IMR-90 (cell line): ENCODE measurements at regions not wholly inside any gene's neighbourhood (a gene's known extent, or its start where the extent isn't known, plus 50 kb on each side); places are given as distances from the start of the nearest gene placed in this dataset.

Experiments
- ATAC-seq: fragments of 200-7000 bp; cut with Tn5 transposase; 2 replicates; pipeline ENCODE4 v1.9.1; 2020; ENCODE audit warnings: low read depth, mild to moderate bottlenecking, moderate library complexity
- BruUV-seq: library from RNA; stranded (reverse); fragments of 400-500 nt; replicated peaks from 2 replicates; lab custom pipeline; 2021; lab: Mats Ljungman, UMichigan
- CTCF ChIA-PET: fragments of 300-600 bp; formaldehyde crosslinking; extraction: SDS; loops from one replicate; lab custom pipeline; 2021; ENCODE audit warnings: antibody characterized with exemption; lab: Yijun Ruan, JAX
- POLR2A ChIA-PET: fragments of 300-600 bp; sonication (Branson Sonifier 250); formaldehyde crosslinking; loops from one replicate; lab custom pipeline; 2022; ENCODE audit warnings: antibody characterized with exemption; ENCODE audit not compliant: unreplicated experiment; lab: Charles Lee
- DNase-seq: peaks from one replicate; pipeline ENCODE4 v3.0.0; 2013
- H2AFZ ChIP-seq: replicated peaks from 2 replicates; pipeline ENCODE3; 2013; ENCODE audit warnings: low read length, mild to moderate bottlenecking; ENCODE audit not compliant: poor library complexity
- H2AK5ac ChIP-seq: 2 replicates; pipeline ENCODE4 v1.6.1; 2013; ENCODE audit warnings: low read depth, low read length, inconsistent platforms
- H2AK9ac ChIP-seq: replicated peaks from 2 replicates; pipeline ENCODE3; 2013; ENCODE audit warnings: mild to moderate bottlenecking, low read depth, low read length, moderate library complexity; ENCODE audit not compliant: poor library complexity
- H2BK120ac ChIP-seq: 2 replicates; pipeline ENCODE4 v1.6.1; 2013; ENCODE audit warnings: low read depth, low read length, inconsistent platforms
- H2BK15ac ChIP-seq: 3 replicates; pipeline ENCODE4 v1.6.1; 2013; ENCODE audit warnings: low read depth, low read length, inconsistent platforms
- H2BK20ac ChIP-seq: 2 replicates; pipeline ENCODE4 v1.6.1; 2013; ENCODE audit warnings: low read depth, mild to moderate bottlenecking, inconsistent platforms, low read length, moderate library complexity
- H2BK5ac ChIP-seq: 2 replicates; pipeline ENCODE4 v1.6.1; 2013; ENCODE audit warnings: mild to moderate bottlenecking, low read depth, low read length, inconsistent platforms; ENCODE audit not compliant: poor library complexity, severe bottlenecking
- H3K14ac ChIP-seq: replicated peaks from 2 replicates; pipeline ENCODE4 v1.6.1; 2013; ENCODE audit warnings: low read depth, low read length, inconsistent platforms
- H3K18ac ChIP-seq: 2 replicates; pipeline ENCODE4 v1.6.1; 2013; ENCODE audit warnings: low read depth, low read length, control low read depth
- H3K23ac ChIP-seq: 2 replicates; pipeline ENCODE4 v1.6.1; 2013; ENCODE audit warnings: low read depth, low read length, inconsistent platforms
- H3K27ac ChIP-seq: 2 replicates; pipeline ENCODE4 v1.5.1; 2013; ENCODE audit warnings: mild to moderate bottlenecking, control low read depth, low read length; ENCODE audit not compliant: insufficient read depth
- H3K27me3 ChIP-seq: 2 replicates; pipeline ENCODE4 v1.6.1; 2013; ENCODE audit warnings: low read length; ENCODE audit not compliant: control insufficient read depth, insufficient read depth
- H3K36me3 ChIP-seq: 2 replicates; pipeline ENCODE4 v1.6.1; 2013; ENCODE audit warnings: low read length, mixed read lengths; ENCODE audit not compliant: control insufficient read depth, insufficient read depth
- H3K4ac ChIP-seq: 2 replicates; pipeline ENCODE4 v1.6.1; 2013; ENCODE audit warnings: low read depth, low read length, inconsistent platforms
- H3K4me1 ChIP-seq: 2 replicates; pipeline ENCODE4 v1.6.1; 2013; ENCODE audit warnings: low read length, mixed read lengths; ENCODE audit not compliant: control insufficient read depth, insufficient read depth
- H3K4me2 ChIP-seq: 2 replicates; pipeline ENCODE4 v1.6.1; 2013; ENCODE audit warnings: low read depth, mild to moderate bottlenecking, control low read depth, low read length, moderate library complexity
- H3K4me3 ChIP-seq: 2 replicates; pipeline ENCODE4 v1.5.1; 2013; ENCODE audit warnings: low read depth, mild to moderate bottlenecking, control low read depth, low read length, moderate library complexity; ENCODE audit not compliant: insufficient read depth
- H3K56ac ChIP-seq: 2 replicates; pipeline ENCODE4 v1.6.1; 2013; ENCODE audit warnings: low read length, inconsistent platforms; ENCODE audit not compliant: insufficient read depth; ENCODE audit errors: extremely low read depth
- H3K79me1 ChIP-seq, 2 experiments: 2 replicates each; pipeline ENCODE4 v1.6.1; 2013; ENCODE audit warnings: low read length in 2 of 2, inconsistent platforms in 1 of 2, low read depth in 1 of 2
- H3K9ac ChIP-seq: 2 replicates; pipeline ENCODE4 v1.6.1; 2013; ENCODE audit warnings: low read depth, low read length, control low read depth
- H3K9me1 ChIP-seq: 2 replicates; pipeline ENCODE4 v1.6.1; 2013; ENCODE audit warnings: low read length, inconsistent platforms; ENCODE audit not compliant: insufficient read depth
- H3K9me3 ChIP-seq: 2 replicates; pipeline ENCODE4 v1.6.1; 2013; ENCODE audit warnings: low read length; ENCODE audit not compliant: control insufficient read depth, insufficient read depth
- H4K20me1 ChIP-seq: 2 replicates; pipeline ENCODE4 v1.6.1; 2013; ENCODE audit warnings: low read length, inconsistent platforms; ENCODE audit not compliant: insufficient read depth
- H4K5ac ChIP-seq: 2 replicates; pipeline ENCODE4 v1.6.1; 2013; ENCODE audit warnings: mild to moderate bottlenecking, low read depth, low read length, control low read depth
- H4K8ac ChIP-seq, 2 experiments: 2 replicates each; pipeline ENCODE4 v1.6.1; 2013; ENCODE audit warnings: low read depth in 2 of 2, low read length in 2 of 2, control low read depth in 1 of 2, inconsistent platforms in 1 of 2
- H4K91ac ChIP-seq: 2 replicates; pipeline ENCODE4 v1.6.1; 2013; ENCODE audit warnings: low read depth, low read length, inconsistent platforms; ENCODE audit not compliant: insufficient read depth
- BHLHE40 ChIP-seq: fragments of 150-350 bp; IDR thresholded peaks from 2 replicates; pipeline ENCODE4 v1.6.1; 2016; ENCODE audit warnings: mild to moderate bottlenecking, low read depth, low read length
- CEBPB ChIP-seq: IDR thresholded peaks from 2 replicates; pipeline ENCODE4 v1.6.1; 2012; ENCODE audit warnings: low read depth, low read length, improper control_type of control experiment
- CHD1 ChIP-seq: IDR thresholded peaks from 2 replicates; pipeline ENCODE4 v1.6.1; 2012; ENCODE audit warnings: low read depth, low read length, improper control_type of control experiment
- CTCF ChIP-seq: conservative IDR thresholded peaks from 2 replicates; pipeline ENCODE4 v1.5.1; 2012; ENCODE audit warnings: mild to moderate bottlenecking, low read depth, low read length, improper control_type of control experiment
- ELK1 ChIP-seq: fragments of 150-350 bp; IDR thresholded peaks from 2 replicates; pipeline ENCODE4 v1.6.1; 2016; ENCODE audit warnings: low read depth, mild to moderate bottlenecking, low read length, moderate library complexity, borderline replicate concordance
- FOS ChIP-seq: fragments of 150-350 bp; IDR thresholded peaks from 2 replicates; pipeline ENCODE4 v1.6.1; 2016; ENCODE audit warnings: low read depth, low read length
- MAFK ChIP-seq: IDR thresholded peaks from 2 replicates; pipeline ENCODE4 v1.6.1; 2012; ENCODE audit warnings: low read depth, low read length, improper control_type of control experiment
- MAZ ChIP-seq: IDR thresholded peaks from 2 replicates; pipeline ENCODE4 v1.6.1; 2012; ENCODE audit warnings: low read depth, mild to moderate bottlenecking, low read length, improper control_type of control experiment, moderate library complexity, borderline replicate concordance
- MXI1 ChIP-seq: IDR thresholded peaks from 2 replicates; pipeline ENCODE4 v1.6.1; 2012; ENCODE audit warnings: low read depth, mild to moderate bottlenecking, low read length, moderate library complexity, borderline replicate concordance
- NFE2L2 ChIP-seq: fragments of 150-350 bp; IDR thresholded peaks from 2 replicates; pipeline ENCODE4 v1.6.1; 2016; ENCODE audit warnings: low read depth, mild to moderate bottlenecking, low read length
- POLR2A ChIP-seq: IDR thresholded peaks from 2 replicates; pipeline ENCODE4 v1.6.1; 2012; ENCODE audit warnings: mild to moderate bottlenecking, low read depth, low read length
- RAD21 ChIP-seq: IDR thresholded peaks from 2 replicates; pipeline ENCODE4 v1.6.1; 2012; ENCODE audit warnings: low read length, improper control_type of control experiment
- RCOR1 ChIP-seq: IDR thresholded peaks from 2 replicates; pipeline ENCODE4 v1.6.1; 2012; ENCODE audit warnings: mild to moderate bottlenecking, low read length, improper control_type of control experiment; ENCODE audit not compliant: insufficient replicate concordance
- RFX5 ChIP-seq: IDR thresholded peaks from 2 replicates; pipeline ENCODE4 v1.8.0; 2012; ENCODE audit warnings: low read depth, mild to moderate bottlenecking, low read length, moderate library complexity
- SMC3 ChIP-seq: fragments of 150-350 bp; IDR thresholded peaks from 2 replicates; pipeline ENCODE4 v1.6.1; 2016; ENCODE audit warnings: low read depth, mild to moderate bottlenecking, antibody characterized with exemption, low read length, moderate library complexity
- WGBS, 2 experiments: methylation state at CpG; one replicate each; pipeline versions ENCODE4 v1.1.5 to v1.1.7; 2013; ENCODE audit warnings: missing lambda C conversion rate in 2 of 2; ENCODE audit not compliant: insufficient read length in 1 of 2; ENCODE audit errors: extremely low coverage in 2 of 2; 5-methylcytosine and 5-hydroxymethylcytosine counted together
- dilution Hi-C: fragments of 300-500 bp; cut with HindIII; formaldehyde crosslinking; loops from one replicate; pipeline ENCODE4 v1.14.3; 2018; ENCODE audit warnings: low sequenced_read_pairs; ENCODE audit not compliant: unreplicated experiment
- in situ Hi-C: fragments of 300-500 bp; cut with MboI; formaldehyde crosslinking; loops from 3 replicates; pipeline ENCODE4 v1.14.3; 2019; ENCODE audit warnings: low sequenced_read_pairs, inconsistent platforms, mixed read lengths
- intact Hi-C: fragments of 100-400 bp; cut with micrococcal nuclease; formaldehyde crosslinking; loops from 2 replicates; pipeline ENCODE4 v1.10.0; 2022
- TF ChIP-seq, protein P1 (sequence below): fragments of 150-350 bp; IDR thresholded peaks from 2 replicates; pipeline ENCODE4 v1.6.1; 2017; ENCODE audit warnings: mild to moderate bottlenecking, antibody characterized with exemption, low read length, low read depth

DNA sequence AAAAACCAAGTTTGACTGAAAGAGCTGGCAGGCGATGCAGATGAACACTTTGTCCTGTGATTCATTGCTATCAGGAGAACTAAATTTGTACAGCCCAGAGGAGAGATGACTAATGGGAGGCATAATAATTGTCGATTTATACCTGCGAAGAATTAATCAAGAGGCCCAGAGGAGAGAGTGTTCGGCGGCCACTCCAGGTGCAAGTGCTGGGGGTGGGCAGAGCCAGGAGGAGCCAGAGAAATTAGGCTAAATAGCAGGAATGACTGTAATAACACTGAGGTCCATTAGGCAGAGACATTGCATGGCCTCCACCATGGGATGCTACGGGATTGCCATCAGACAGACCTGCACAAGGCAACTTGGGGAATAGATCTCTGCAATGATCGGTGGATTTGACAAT, 107.7 kb upstream of the UQCRFS1 start:
- ATAC-seq: no peak
- Histone ChIP-seq H3K9me3 (peaks cover 5% of the 10 kb centered on the region; the same call in 1 of the 2 replicates), H3K4ac (no peak overlapping the region), H2BK120ac (no peak overlapping the region), H2AFZ (no peak overlapping the region), H3K4me1 (no peaks in the 10 kb centered on the region), H3K9me1 (no peaks in the 10 kb centered on the region), H2BK5ac (no peak overlapping the region), H4K8ac (no peak overlapping the region), H3K79me1 (no peaks in the 10 kb centered on the region), H4K20me1 (no peaks in the 10 kb centered on the region), H3K27me3 (no peaks in the 10 kb centered on the region), H3K4me3 (no peak overlapping the region), H2BK15ac (no peak overlapping the region), H2AK5ac (no peak overlapping the region), H3K14ac (no peak overlapping the region), H3K27ac (no peak overlapping the region), H3K9ac (no peak overlapping the region), H3K56ac (no peak overlapping the region), H4K5ac (no peak overlapping the region), H2AK9ac (no peak overlapping the region), H2BK20ac (no peak overlapping the region), H4K91ac (no peak overlapping the region), H3K36me3 (no peaks in the 10 kb centered on the region), H3K23ac (no peak overlapping the region), H3K18ac (no peak overlapping the region), H3K4me2 (no peak overlapping the region)
- no peak for TF ChIP-seq RFX5
- TF ChIP-seq CTCF: no peak
- no peak for TF ChIP-seq CEBPB
- TF ChIP-seq MXI1: no peak
- no peak for TF ChIP-seq FOS
- no peak for TF ChIP-seq BHLHE40
- TF ChIP-seq POLR2A: no peak
- no peak for TF ChIP-seq MAFK
- no peak for TF ChIP-seq RCOR1
- TF ChIP-seq, protein P1, sequence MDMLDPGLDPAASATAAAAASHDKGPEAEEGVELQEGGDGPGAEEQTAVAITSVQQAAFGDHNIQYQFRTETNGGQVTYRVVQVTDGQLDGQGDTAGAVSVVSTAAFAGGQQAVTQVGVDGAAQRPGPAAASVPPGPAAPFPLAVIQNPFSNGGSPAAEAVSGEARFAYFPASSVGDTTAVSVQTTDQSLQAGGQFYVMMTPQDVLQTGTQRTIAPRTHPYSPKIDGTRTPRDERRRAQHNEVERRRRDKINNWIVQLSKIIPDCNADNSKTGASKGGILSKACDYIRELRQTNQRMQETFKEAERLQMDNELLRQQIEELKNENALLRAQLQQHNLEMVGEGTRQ: no peak
- TF ChIP-seq ELK1: no peak
- no peak for TF ChIP-seq SMC3
- TF ChIP-seq NFE2L2: no peak
- TF ChIP-seq CHD1: no peak
- TF ChIP-seq RAD21: no peak
- TF ChIP-seq MAZ: no peak
- in situ Hi-C loops: no loop called here
- no TSS peak for BruUV-seq
- dilution Hi-C loops: no loop called here
- CTCF ChIA-PET: no interaction called here
- intact Hi-C loops: no loop called here
- no CpG with 5 or more reads among the region's 7 CpGs for WGBS, 2 experiments
- POLR2A ChIA-PET: no interaction called here
- DNase-seq: no peak
